GM19397 (cell line): ENCODE measurements at regions not wholly inside any gene's neighbourhood (a gene's known extent, or its start where the extent isn't known, plus 50 kb on each side); places are given as distances from the start of the nearest gene placed in this dataset.
"Not testable (repeated sequence)": the region's sequence is repeated elsewhere in the genome, so short reads cannot be mapped to it uniquely, and the experiment has no call there.

Source experiments
- ATAC-seq: cut with Tn5 transposase; IDR thresholded peaks from one replicate; pipeline ENCODE4 v1.9.1; 2021; ENCODE audit warnings: mild to moderate bottlenecking, moderate library complexity; ENCODE audit not compliant: unreplicated experiment

GRCh38 chr2:110336071-110336470, 123.7 kb upstream of the MTLN start:
- ATAC-seq = not testable (repeated sequence)

DNA sequence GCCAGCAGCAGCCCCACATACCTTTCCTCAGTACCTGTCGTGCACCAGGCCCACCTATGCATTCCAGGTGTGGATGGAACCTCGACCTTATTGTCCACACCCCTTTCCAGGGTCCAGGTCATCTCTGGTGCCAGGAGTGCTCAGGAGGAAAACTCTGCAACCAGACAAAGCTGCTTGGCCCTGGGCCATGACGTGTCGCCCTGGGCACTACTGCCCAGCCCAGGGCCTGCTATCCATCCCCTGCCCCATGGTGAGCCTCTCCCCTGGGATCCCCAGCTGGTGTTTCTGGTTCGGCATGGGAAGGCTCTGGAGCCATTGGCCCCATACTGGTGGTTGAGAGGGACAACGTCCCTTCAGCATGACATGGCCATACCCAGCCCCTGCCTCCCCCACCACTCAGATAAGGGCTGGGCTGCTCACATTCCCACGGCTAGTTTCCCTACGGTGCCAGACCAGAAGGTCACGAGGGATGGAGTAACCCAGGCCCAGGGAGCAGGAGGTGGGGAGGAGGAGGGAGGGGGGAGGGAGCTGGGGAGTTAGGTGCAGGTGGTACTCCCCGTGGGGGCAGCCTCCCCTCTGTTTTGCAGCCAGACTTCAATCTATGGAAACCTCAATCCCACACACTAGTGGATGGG, 123.2 kb upstream of the MTLN start:
- not testable (repeated sequence) for ATAC-seq

GRCh38 chr2:110333114-110334095, 121.1 kb upstream of the MTLN start:
- ATAC-seq = not testable (repeated sequence)

DNA sequence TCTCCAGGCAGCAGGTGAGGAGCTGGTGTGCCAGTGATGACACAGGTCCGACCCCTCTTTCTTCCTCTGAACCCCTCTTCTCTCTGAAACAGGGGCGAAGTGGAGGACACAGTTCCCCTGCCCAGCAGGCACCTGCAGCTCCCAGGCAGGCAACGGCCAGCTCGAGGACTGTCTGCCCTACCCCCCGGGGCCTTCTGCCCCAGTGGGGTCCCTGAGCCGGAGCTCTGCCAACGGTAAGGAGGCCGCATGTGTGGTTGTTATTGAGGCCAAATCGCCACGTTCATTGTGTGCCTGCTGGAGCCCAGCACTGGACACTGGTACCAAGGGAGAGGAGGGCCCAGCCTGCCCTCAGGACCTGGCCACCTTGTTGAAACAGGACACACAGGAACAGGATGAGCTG, 119.3 kb upstream of the MTLN start:
- not testable (repeated sequence) for ATAC-seq

- ATAC-seq = not testable (repeated sequence)
Measured at GRCh38 chr2:110329760-110330159, 117.4 kb upstream of the MTLN start.

DNA sequence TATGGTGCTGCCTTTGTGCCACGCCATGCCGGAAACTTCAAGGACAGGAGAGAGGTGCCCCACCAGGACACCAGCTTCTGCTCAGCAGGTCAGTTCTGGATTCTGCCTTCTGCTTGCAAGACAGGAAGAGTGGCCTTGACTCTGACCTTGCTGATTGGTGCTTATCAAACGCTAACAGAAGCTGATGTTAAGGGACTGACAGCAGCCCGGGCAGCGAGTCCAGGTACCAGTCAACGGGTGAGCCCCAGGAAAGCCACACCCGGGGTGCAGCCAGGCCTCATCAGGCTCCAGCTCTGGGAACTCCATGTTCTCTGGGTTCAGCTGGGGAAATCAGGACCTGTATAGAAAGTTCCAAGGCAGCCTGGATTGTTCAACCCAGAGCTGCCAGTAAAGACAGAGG, 116.8 kb upstream of the MTLN start:
- ATAC-seq = not testable (repeated sequence)

DNA sequence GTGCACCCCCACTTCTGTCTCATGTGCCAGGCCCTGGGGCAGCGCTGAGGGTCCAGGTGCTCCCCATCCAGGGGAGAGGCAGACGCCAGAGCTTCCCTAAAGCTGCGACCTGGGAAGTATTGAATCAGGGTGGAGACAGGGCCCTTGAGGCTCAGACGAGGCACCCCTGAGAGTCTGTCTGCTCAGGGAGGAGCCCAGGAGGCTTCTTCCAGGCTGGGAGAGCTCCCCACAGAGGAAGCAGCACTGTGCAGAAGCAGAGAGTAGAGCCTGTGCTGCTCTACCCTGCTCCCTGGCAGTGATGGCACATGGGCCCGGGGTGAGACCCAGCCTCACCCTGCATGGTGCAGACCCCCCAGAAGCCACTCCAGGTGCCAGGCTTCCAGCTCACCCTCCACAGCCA, 116.3 kb upstream of the MTLN start:
- not testable (repeated sequence) for ATAC-seq

GRCh38 chr2:110323832-110324231, 111.5 kb upstream of the MTLN start:
- not testable (repeated sequence) for ATAC-seq

- not testable (repeated sequence) for ATAC-seq
Measured at GRCh38 chr2:110322535-110322934, 110.2 kb upstream of the MTLN start.

- not testable (repeated sequence) for ATAC-seq
Measured at GRCh38 chr2:110320834-110321563, 108.7 kb upstream of the MTLN start.

DNA sequence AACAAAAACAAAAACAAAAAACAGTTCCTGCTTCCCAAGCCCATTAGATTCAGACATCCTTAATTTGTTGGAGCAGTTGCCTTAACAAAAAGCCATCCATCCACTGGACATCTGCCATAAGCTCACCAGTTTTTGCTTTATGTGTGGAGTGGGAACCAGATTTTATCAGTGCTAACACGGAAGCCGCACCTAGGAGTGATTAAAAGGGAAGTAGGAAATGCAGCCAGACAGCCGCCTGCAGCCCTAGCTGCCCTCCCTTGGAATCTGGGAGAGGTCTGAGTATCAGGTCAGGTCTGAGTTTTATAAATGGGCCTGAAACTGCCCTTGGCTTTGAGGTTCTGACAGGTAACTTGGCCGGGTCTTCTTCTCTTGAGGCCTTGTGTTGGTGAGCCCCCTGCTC, 106.6 kb upstream of the MTLN start:
- ATAC-seq = not testable (repeated sequence)

- not testable (repeated sequence) for ATAC-seq
Measured at GRCh38 chr2:110317377-110317776, 105.0 kb upstream of the MTLN start.

DNA sequence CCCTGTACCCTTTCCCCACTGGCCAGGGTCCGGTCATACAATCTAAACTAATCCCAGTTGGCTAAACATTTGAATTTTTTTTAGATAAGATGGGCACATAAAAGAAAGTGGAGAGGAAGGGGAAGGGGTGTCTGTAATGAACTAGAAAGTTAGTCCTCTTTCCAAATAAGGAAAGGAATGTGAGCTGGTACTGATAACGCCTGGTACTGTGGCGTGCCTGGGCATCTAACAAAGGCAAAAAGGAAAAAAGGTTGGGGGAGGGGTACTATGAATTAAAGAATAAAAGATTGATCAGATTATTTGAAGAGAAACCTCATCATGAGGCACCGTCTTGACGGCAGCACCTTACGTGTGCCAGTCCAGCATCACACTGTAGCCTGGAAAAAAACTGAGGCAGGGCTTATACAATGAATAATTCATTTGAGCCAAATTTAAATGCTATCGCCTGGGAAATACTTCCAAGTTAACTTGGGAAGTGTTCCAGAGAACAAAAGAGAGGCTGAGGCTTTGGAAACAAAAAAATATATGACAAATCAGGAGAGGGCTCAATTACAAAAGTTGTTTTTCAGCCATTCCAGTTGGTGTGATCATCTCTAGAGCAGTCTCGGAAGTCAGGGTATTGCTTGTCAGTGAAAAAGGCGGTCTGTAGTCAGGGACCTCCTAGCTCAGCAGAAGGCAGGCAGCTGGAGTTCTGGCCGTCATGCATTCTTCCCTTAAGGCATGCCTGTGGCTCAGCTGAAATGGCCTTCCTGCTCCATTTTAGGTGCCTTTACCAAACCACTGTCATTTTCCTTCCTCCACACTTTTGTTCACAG, 103.9 kb upstream of the MTLN start:
- not testable (repeated sequence) for ATAC-seq

DNA sequence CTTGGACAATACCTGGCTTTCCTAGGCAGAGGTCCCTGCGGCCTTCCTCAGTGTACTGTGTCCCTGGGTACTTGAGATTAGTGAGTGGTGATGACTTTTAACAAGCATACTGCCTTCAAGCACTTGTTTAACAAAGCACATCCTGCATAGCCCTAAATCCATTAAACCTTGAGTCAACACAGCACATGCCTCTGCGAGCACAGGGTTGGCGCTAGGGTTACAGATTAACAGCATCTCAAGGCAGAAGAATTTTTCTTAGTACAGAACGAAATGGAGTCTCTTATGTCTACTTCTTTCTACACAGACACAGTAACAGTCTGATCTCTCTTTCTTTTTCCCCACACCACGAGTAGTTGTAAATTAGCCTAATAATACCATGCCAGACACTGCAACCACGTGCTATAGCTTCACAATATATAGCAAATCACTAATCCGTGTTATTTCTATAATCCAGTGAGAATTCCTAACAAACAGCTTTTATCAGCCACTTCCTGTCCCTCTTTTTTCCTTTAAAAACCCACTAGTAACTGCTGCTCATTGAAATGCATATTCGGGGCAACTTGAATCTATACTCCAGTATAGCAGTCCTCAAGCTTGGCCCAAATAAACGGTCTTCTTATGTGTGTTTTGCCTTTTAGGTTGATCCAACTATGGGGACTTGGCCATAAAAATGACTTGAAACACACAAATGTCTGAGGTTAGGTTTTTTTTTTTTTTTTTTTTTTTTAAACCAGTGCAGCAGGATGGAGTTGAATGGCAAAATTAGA, 102.9 kb upstream of the MTLN start:
- not testable (repeated sequence) for ATAC-seq

DNA sequence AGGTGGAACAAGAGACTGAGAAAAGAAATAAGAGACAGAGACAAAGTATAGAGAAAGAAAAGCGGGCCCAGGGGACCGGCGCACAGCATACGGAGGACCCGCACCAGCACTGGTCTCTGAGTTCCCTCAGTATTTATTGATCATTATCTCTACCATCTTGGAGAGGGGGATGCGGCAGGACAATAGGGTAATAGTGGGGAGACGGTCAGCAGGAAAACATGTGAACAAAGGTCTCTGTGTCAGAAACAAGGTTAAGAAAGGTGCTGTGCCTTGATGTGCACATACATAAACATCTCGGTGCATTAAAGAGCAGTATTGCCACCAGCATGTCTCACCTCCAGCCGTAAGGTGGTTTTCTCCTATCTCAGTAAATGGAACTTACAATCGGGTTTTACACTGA, 102.1 kb upstream of the MTLN start:
- not testable (repeated sequence) for ATAC-seq

- not testable (repeated sequence) for ATAC-seq
Measured at GRCh38 chr2:110313032-110313431, 100.7 kb upstream of the MTLN start.

DNA sequence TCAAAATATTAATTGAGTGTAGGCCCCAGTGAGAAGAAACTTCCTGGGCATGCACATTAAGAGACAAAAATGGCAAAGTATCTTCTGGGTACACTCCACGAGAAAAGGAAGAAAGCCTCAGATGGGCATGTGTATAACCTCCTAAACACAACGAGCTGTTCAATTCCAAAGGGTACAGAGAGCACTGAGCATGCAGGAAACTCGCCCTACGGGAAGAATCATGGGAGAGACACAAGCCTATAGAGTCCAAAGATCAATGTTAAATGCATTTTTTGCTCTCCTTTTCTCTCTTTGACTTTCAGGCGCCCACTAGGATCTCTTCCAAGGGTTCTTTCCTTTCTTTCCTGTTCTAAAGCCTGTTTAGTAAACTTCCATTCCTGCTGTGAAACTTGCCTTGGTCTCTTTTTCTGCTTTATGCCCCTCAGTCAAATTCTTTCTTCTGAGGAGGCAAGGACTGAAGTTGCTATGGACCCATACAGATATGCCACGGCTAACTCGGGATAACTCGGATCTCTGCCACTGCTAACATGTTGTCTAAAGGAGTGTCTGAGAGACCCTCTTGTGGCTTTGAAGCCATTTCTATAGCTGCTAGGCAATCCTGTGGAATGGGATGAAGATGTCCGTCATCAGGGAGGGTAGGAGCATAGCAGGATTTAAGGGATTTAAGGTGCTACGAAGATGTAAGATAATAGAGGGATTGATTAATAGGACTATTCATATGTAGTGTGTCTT, 99.5 kb upstream of the MTLN start:
- not testable (repeated sequence) for ATAC-seq

DNA sequence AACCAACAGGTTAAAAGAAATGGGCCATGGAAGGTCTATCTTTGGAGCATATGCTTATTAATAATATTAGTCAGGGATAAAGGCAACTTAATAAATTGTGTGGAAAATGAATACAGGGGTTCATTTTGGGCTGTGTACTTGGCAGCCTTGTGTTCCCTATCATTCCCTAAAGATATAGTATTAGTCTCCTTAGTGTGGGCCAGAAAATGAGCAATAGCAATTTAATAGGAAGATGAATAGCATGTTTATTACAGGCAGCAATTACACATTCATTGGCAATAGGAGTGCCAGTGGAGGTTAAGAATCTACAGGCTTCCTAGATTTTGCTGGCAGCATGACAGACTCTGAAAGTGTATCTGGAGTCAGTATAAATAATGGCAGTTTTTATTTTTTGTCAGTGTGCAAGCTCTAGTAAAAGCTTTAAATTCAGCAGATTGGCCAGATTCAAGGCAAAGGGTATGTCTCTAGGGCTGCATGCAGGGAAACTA, 98.7 kb upstream of the MTLN start:
- ATAC-seq = not testable (repeated sequence)

GRCh38 chr2:110308728-110309127, 96.4 kb upstream of the MTLN start:
- not testable (repeated sequence) for ATAC-seq
